SW480 (cell line): ENCODE measurements at regions not wholly inside any gene's neighbourhood (a gene's known extent, or its start where the extent isn't known, plus 50 kb on each side); places are given as distances from the start of the nearest gene placed in this dataset.
"Not testable (repeated sequence)": the region's sequence is repeated elsewhere in the genome, so short reads cannot be mapped to it uniquely, and the experiment has no call there.

Experiments used
- DNase-seq: peaks from one replicate; pipeline ENCODE4 v3.0.0-alpha.2; 2016; ENCODE audit warnings: low spot score

GRCh38 chr9:81071108-81071507, 618.2 kb downstream of the TLE1 start:
- no peak for DNase-seq

DNA sequence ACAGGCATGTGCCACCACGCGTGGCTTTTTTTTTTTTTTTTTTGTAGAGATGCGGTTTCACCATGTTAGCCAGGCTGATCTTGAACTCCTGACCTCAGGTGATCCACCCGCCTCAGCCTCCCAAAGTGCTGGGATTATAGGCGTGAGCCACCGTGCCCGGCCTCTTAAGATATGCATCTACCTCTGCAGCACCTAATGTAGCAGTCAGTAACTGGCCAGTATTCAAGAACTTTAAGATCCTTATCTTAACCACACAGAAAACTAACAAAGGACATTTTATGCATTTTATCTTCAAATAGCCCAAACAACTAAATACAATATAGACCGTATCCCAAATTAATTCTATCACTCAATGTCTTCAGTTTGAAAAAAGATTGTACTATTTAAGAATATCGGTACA, 618.7 kb downstream of the TLE1 start:
- DNase-seq: no peak

- no peak for DNase-seq
Measured at GRCh38 chr9:81069923-81070322, 619.4 kb downstream of the TLE1 start.

GRCh38 chr9:81069038-81069795, 620.1 kb downstream of the TLE1 start:
- DNase-seq: no peak

DNA sequence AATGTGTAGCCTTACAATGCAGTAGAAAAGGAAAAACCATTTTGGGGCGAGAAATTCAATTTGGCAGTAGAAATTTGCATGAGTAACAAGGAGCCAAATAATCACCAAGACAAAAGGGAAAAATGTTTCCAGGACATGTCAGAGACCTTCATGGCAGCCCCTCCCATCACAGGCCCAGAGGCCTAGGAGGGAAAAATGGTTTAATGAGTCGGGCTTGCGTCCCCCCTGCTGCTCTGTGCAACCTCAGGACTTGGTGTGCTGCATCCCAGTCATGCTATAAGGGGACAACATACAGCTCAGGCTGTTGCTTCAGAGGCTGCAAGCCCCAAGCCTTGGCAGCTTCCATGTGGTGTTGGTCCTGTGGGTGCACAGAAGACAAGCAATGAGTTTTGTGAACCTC, 626.4 kb downstream of the TLE1 start:
- DNase-seq: not testable (repeated sequence)

GRCh38 chr9:81058782-81059181, 630.6 kb downstream of the TLE1 start:
- no peak for DNase-seq

DNA sequence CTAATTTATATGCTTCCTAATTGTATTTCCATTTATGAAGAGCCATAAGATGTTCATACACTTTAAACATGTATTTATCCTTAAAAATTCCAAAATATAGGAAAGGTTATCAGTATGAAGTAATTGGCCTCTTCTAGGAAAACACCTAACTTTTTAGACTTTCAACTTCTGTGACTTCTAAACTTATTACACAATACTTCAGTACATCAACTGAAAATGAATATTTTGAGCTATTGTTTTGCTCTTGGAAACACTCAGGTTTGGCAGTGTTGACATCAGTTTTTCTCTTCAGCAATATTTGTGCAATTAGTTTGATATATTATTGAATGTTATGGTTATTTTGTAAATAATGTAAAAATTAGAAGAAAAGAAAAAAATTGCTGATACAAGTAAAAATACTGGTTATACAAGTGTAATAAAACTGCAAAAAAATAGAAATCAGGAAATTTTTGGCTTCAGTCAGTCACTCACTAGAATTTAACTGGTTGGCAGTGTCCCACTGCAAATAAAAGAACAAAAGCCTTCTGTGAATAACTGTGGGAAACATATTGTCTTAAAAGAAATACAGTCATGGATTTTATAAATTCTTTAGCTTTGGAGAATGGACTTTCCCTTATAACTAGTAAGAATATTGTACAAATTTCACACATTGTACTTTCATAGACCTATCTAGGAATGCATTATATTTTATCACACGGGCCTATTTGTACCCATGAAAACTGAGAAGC, 635.9 kb downstream of the TLE1 start:
- no peak for DNase-seq

GRCh38 chr9:81052846-81053245, 636.5 kb downstream of the TLE1 start:
- no peak for DNase-seq

GRCh38 chr9:81047280-81047679, 642.1 kb downstream of the TLE1 start:
- no peak for DNase-seq

- no peak for DNase-seq
Measured at GRCh38 chr9:81045658-81046057, 643.7 kb downstream of the TLE1 start.

- no peak for DNase-seq
Measured at GRCh38 chr9:81037889-81038288, 651.5 kb downstream of the TLE1 start.

DNA sequence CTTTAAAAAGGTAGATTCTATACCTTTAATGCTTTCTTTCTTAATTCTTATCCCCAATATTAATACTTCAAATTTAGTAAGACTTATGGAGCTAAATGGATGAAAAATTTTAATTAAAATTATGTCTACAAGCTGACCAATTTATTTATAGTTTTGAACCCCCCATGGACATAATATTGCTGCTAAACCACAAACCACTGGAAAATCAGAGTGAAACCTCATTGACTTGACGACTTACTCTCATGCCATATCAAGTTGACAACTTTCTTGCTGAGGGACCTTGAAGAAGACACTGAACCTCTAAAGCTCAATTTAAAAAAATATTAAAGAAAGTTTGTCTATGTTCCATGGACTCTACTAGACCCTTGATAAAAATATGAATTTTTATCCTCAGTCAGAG, 653.7 kb downstream of the TLE1 start:
- DNase-seq: no peak

DNA sequence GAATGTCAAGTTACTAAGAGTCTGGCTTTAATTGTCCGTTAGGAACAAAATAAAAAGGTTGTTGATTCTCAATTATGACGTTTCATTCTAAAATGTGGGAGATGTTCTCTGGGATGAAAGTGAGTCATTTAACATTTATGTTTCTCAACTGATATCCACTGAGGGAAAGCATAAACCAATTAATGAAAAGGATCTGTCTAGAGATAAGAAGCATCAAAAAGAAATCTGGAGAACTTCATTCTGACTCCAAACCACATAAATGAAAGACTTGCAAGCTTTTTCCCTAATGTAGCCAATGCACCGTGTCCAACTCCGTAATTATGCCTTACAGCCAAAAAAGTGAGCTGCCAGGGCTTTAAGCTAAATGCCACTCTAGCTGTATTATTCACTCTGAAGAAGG, 654.2 kb downstream of the TLE1 start:
- peak; percentile 30 for DNase-seq

GRCh38 chr9:81032831-81033230, 656.5 kb downstream of the TLE1 start:
- no peak for DNase-seq

DNA sequence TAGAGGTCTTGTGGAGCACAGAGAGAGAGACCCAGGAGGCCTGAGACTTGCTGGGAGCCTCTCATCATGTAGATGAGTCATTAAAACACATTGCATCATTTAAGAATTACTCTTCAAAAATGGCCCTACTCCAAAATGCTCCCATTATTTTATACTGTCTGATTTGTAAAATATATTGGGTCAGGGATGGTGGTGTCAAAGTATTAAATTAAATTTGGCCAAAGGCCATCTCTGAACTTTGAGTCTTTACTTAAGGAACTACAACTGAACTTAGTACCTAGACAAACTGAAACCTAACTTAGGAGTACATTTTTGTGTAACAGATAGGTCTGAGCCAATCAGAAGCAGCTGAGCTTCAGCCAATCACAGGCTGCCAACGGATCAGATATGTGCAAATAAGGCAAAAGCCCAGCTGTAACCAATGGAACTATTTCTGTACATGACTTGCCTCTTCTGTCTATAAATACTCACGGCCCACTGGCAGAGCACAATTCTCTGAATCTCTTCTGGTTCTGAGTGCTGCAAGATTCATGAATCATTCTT, 657.2 kb downstream of the TLE1 start:
- DNase-seq: no peak

- no peak for DNase-seq
Measured at GRCh38 chr9:81031422-81032029, 657.8 kb downstream of the TLE1 start.

- DNase-seq: no peak
Measured at GRCh38 chr9:81030027-81030426, 659.3 kb downstream of the TLE1 start.

DNA sequence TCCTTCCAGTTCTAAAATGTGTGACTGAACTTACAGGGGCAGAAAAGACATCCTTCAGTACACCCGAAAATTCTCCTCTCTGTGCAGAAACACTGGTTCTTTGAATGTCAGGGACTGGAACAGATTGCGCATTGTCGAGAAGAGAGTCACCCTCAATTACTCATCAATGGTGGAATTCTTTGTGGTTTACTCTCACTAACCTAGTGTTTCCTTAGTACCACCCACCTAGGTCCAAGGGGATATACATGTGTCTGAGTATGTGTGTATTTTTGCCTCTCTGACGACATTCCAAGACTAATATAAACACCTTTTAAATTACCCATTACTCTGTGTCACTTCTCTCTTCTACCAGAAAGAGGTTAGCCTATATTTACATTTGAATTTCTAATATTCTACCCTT, 660.8 kb downstream of the TLE1 start:
- peak; percentile 82 for DNase-seq

GRCh38 chr9:81022177-81022576, 667.2 kb downstream of the TLE1 start:
- no peak for DNase-seq

DNA sequence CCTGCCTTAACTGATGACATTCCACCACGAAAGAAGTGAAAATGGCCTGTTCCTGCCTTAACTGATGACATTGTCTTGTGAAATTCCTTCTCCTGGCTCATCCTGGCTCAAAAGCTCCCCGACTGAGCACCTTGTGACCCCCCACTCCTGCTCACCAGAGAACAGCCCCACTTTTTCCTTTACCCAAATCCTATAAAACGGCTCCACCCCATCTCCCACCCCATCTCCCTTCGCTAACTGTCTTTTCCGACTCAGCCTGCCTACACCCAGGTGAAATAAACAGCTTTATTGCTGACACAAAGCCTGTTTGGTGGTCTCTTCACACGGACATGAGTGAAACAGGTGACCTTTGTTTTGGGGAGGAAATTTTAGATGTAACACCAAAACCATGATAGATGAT, 674.4 kb downstream of the TLE1 start:
- DNase-seq: not testable (repeated sequence)

- not testable (repeated sequence) for DNase-seq
Measured at GRCh38 chr9:81013191-81013590, 676.2 kb downstream of the TLE1 start.

DNA sequence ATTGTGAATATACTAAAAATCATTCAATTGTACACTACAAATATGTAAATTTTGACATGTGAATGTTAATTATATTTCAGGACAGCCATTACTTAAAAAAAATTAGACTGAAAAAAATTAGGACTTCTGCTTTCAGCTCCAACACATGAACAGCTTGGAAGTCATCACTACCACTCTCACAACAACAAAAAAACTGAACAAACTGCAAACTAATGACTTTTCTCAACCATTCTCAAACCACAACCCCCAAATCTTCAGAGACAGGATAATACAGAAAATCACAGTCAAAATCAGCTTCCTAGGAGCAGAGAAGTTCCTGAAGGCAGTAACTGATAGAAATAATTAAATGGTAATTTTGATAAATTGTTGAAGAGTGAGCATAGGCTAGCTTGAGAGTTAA, 686.4 kb downstream of the TLE1 start:
- no peak for DNase-seq

- DNase-seq: peak; percentile 99
Measured at GRCh38 chr9:81002242-81002641, 687.1 kb downstream of the TLE1 start.
